AG09319 (cell line): ENCODE measurements at regions not wholly inside any gene's neighbourhood (a gene's known extent, or its start where the extent isn't known, plus 50 kb on each side); places are given as distances from the start of the nearest gene placed in this dataset.

Experiments
- DNase-seq: peaks from one replicate; pipeline ENCODE4 v3.0.0-alpha.2; 2010; ENCODE audit warnings: low read depth; ENCODE audit errors: extremely low read depth
- TF ChIP-seq, protein P1 (sequence below): IDR thresholded peaks from 2 replicates; pipeline ENCODE4 v1.5.1; 2011; ENCODE audit warnings: low read depth, mild to moderate bottlenecking, inconsistent platforms, low read length, moderate library complexity

DNA sequence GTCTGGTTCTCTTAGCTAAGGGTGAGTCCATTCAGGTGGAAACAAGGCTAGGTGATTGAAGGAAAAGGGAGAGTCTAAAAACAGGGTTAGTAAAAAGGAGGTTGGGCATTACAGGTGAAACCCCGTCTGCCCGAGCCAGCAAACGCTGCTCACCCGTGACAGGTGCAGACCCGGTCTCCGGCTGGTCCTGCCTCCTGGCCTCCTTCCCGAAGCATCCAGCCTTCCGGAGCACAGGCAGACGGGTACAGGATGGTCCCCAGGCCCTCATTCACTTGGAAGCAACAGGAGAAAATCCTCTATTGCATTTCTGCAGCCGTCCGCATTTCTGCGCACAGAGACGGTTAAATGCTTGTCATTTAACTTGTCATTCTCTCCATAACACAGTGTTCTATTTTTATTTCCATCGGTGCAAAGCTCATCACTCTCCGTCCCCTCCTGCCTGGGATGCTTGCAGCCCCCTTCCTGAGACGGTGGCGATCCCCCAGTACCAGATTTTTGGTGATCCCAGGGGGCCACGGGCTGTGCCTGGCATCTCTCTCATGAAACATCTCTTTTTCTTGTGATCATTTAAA is 90.8 kb upstream of the PPP2R3B start:
- TF ChIP-seq, protein P1, sequence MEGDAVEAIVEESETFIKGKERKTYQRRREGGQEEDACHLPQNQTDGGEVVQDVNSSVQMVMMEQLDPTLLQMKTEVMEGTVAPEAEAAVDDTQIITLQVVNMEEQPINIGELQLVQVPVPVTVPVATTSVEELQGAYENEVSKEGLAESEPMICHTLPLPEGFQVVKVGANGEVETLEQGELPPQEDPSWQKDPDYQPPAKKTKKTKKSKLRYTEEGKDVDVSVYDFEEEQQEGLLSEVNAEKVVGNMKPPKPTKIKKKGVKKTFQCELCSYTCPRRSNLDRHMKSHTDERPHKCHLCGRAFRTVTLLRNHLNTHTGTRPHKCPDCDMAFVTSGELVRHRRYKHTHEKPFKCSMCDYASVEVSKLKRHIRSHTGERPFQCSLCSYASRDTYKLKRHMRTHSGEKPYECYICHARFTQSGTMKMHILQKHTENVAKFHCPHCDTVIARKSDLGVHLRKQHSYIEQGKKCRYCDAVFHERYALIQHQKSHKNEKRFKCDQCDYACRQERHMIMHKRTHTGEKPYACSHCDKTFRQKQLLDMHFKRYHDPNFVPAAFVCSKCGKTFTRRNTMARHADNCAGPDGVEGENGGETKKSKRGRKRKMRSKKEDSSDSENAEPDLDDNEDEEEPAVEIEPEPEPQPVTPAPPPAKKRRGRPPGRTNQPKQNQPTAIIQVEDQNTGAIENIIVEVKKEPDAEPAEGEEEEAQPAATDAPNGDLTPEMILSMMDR: no peak
- DNase-seq: no peak

DNA sequence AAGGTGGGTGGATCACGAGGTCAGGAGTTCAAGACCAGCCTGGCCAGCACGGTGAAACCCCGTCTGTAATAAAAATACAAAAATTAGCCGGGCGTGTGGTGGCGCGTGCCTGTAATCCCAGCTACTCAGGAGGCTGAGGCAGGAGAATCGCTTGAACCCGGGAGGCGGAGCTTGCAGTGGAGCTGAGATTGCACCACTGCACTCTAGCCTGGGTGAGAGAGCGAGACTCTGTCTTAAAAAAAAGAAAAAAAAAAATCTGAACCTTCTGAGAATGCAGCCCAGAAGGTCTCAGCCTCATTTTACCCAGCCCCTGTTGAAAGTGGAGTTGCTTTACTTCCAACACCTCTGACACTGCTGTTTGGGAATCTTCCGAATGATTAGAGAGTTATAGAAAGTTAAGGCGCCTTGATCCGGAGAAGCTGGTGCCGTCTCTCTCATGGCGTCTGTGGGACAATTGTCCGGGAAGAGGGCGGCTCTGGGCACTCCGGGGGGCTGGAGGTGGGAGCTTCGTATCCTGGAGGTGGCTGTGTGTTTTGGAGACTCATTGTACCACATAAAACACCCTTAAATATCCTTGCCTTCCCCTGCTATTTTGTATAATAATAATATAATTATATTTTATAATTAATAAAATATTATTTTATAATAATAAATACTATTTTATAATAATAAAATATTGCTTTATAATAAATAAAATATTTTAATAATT is 92.7 kb upstream of the PPP2R3B start:
- DNase-seq: no peak
- TF ChIP-seq, protein P1: no peak

DNA sequence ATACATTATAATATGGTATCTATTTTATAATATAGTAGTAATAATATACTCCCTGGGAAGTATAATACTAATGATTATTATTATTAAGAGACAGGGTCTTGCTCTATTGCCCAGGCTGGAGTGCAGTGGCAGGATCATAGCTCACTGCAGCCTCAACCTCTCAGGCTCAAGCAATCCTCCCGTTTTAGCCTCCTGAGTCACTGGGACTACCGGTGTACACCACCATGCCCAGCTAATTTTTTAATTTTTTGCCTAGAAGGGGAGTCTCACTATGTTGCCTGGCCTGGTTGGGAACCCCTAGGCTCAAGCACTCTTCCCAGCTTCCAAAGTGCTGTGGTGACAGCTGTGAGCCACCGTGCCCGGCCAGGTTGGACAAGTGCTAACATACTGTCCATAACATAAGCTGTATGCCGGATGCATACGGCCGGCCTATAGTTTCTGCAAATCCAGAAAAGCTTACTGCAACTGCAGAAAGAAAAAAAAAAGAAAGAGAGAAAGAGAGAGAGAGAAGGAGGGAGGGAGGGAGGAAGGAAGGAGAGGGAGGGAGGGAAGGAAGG is 94.2 kb upstream of the PPP2R3B start:
- DNase-seq: no peak
- TF ChIP-seq, protein P1: no peak

DNA sequence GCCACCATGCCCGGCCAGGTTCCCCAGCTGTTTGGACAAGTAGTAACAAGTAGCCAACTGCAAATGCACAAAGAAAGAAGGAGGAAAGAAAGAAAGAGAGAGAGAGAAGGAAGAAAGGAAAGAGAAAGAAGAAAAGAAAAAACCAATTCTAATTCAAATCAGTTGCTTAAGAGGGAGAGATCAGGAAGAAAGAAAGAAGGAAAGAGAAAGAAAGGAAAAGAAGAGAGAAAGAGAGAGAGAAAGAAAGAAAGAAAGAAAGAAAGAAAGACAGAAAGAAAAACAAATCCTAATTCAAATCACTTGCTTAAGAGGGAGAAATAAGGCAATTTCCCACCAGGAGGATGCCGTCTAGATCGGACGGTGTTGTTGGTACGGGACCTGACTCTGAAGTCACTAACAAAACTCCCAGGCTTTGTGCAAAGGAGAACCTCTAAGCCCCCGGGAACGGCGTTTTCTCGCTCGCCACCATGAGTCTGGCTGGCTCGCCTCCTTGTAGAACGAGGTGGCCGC is 95.5 kb upstream of the PPP2R3B start:
- TF ChIP-seq, protein P1: no peak
- DNase-seq: no peak

DNA sequence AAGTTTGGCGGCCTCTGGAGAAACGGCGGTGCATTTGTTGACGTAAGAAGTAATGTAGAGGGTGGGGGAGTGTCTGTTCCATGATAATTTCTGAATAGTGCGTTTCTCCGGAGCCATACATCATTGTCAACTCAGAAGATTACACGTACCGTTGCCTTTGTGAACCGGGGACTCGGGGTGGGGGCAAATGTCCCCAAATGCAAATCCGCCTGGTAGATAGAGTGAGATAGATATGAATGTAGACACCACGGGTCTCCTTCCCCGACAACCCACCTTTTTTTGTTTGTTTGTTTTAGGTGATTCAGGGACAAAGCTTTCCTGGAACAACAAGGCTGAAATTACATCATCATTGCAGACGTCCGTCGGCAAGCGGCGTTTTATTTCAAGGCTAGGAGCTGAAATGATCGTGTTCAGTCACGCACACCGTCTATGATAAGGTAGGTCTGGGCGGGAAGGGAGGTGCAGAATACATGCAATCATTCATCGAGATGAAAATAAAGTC is 96.0 kb upstream of the PPP2R3B start:
- DNase-seq: no peak
- TF ChIP-seq, protein P1: no peak

DNA sequence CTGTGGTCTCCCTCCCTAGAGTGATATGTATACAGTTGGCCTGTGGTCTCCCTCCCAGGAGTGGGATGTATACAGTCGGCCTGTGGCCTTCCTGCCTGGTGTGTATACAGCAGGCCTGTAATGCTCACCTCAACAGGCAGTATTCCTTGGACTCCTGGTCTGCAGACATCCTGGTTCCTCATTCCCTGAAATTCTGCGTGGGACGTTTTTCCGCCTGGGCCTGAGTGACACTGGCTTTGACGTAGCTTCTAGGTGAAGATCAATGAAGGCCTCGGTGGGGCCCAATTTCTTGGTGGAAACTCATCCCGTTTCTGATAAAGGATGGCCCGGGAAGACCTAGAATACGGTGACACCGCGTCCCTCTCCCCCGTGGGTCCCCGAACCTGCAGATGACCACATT is 98.7 kb upstream of the PPP2R3B start:
- no peak for DNase-seq
- TF ChIP-seq, protein P1: no peak

DNA sequence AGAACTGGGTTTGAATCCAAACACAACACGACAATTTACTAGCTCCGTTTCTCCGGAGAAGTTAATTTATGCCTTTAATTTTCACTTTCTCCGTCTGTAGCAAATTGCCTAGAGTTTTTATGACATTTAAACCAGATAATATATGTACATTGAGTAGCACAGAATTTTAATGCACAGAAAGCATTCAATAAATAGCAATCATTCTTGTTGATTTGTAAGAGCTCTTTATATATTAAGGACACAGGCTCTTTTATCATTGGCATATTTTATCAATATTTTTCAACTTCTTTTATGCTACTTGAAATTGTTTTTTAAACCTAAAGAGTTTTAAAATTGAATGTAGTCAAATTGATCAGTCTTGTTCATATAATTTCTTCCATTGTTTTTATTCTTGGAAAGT is 99.6 kb upstream of the PPP2R3B start:
- TF ChIP-seq, protein P1: no peak
- no peak for DNase-seq
